WTC11 (cell line): ENCODE measurements at regions not wholly inside any gene's neighbourhood (a gene's known extent, or its start where the extent isn't known, plus 50 kb on each side); places are given as distances from the start of the nearest gene placed in this dataset.
"Not testable (repeated sequence)": the region's sequence is repeated elsewhere in the genome, so short reads cannot be mapped to it uniquely, and the experiment has no call there.

ENCODE experiments used
- ATAC-seq: fragments of 200-7000 bp; cut with Tn5 transposase; 2 replicates; pipeline ENCODE4 v1.10.0; 2021; ENCODE audit warnings: mild to moderate bottlenecking, moderate library complexity
- CTCF ChIA-PET: fragments of 300-600 bp; sonication (Branson Sonifier 250); formaldehyde crosslinking; loops from one replicate; lab custom pipeline; 2021; ENCODE audit warnings: antibody characterized with exemption; lab: Charles Lee
- POLR2A ChIA-PET: fragments of 350-600 bp; sonication (Branson Sonifier 250); formaldehyde crosslinking; loops from one replicate; lab custom pipeline; 2021; ENCODE audit warnings: antibody characterized with exemption; lab: Charles Lee
- DNase-seq: peaks from one replicate; pipeline ENCODE4 v3.0.0; 2021; ENCODE audit warnings: low spot score
- H3K27ac Mint-ChIP-seq: 2 replicates; pipeline ENCODE4 v1.8.0; 2021; ENCODE audit warnings: mixed read lengths
- H3K27me3 Mint-ChIP-seq: 2 replicates; pipeline ENCODE4 v1.8.0; 2021; ENCODE audit warnings: low read depth, mild to moderate bottlenecking, moderate library complexity, mixed read lengths
- H3K36me3 Mint-ChIP-seq: 2 replicates; pipeline ENCODE4 v1.8.0; 2021; ENCODE audit warnings: mixed read lengths
- H3K4me1 Mint-ChIP-seq: 2 replicates; pipeline ENCODE4 v1.8.0; 2022; ENCODE audit warnings: mixed read lengths
- H3K4me3 Mint-ChIP-seq: 2 replicates; pipeline ENCODE4 v1.8.0; 2021; ENCODE audit warnings: mild to moderate bottlenecking, moderate library complexity, mixed read lengths
- H3K9me3 Mint-ChIP-seq: 2 replicates; pipeline ENCODE4 v1.8.0; 2021; ENCODE audit warnings: mixed read lengths
- ATF1 ChIP-seq: sonication (generic); formaldehyde crosslinking; IDR thresholded peaks from 2 replicates; pipeline ENCODE4 v1.8.1; 2023; ENCODE audit warnings: mild to moderate bottlenecking, moderate library complexity, missing genetic modification reagents
- ATF2 ChIP-seq: sonication (generic); formaldehyde crosslinking; IDR thresholded peaks from 2 replicates; pipeline ENCODE4 v1.8.1; 2022; ENCODE audit warnings: low read depth, missing genetic modification reagents, borderline replicate concordance
- CREM ChIP-seq: sonication (generic); formaldehyde crosslinking; IDR thresholded peaks from 2 replicates; pipeline ENCODE4 v1.8.1; 2022; ENCODE audit warnings: mild to moderate bottlenecking, missing genetic modification reagents, moderate library complexity
- CTCF ChIP-seq: fragments of 200-600 bp; IDR thresholded peaks from 2 replicates; pipeline ENCODE4 v1.8.0; 2022; ENCODE audit warnings: antibody characterized with exemption
- ELF4 ChIP-seq: sonication (generic); formaldehyde crosslinking; IDR thresholded peaks from 2 replicates; pipeline ENCODE4 v1.8.1; 2022; ENCODE audit warnings: low read depth, mild to moderate bottlenecking, moderate library complexity, missing genetic modification reagents
- HMGA2 ChIP-seq: fragments of 250-450 bp; sonication (Bioruptor Pico); IDR thresholded peaks from 2 replicates; pipeline ENCODE4 v1.4.0; 2021; ENCODE audit warnings: mild to moderate bottlenecking, moderate library complexity
- HMGXB4 ChIP-seq: sonication (generic); formaldehyde crosslinking; IDR thresholded peaks from 2 replicates; pipeline ENCODE4 v1.8.1; 2023; ENCODE audit warnings: mild to moderate bottlenecking, moderate library complexity, missing genetic modification reagents
- IRF1 ChIP-seq: sonication (generic); formaldehyde crosslinking; IDR thresholded peaks from 2 replicates; pipeline ENCODE4 v1.8.0; 2023; ENCODE audit warnings: missing genetic modification reagents
- NFATC4 ChIP-seq: fragments of 250-450 bp; sonication (Bioruptor Pico); IDR thresholded peaks from 2 replicates; pipeline ENCODE4 v1.9.0; 2021; ENCODE audit warnings: mild to moderate bottlenecking
- NR2C2 ChIP-seq: sonication (generic); formaldehyde crosslinking; IDR thresholded peaks from 2 replicates; pipeline ENCODE4 v1.8.0; 2022; ENCODE audit warnings: mild to moderate bottlenecking, missing genetic modification reagents
- OVOL2 ChIP-seq: fragments of 250-450 bp; sonication (Bioruptor Pico); IDR thresholded peaks from 2 replicates; pipeline ENCODE4 v1.9.0; 2021; ENCODE audit warnings: mild to moderate bottlenecking, borderline replicate concordance
- SMAD3 ChIP-seq: sonication (generic); formaldehyde crosslinking; IDR thresholded peaks from 2 replicates; pipeline ENCODE4 v1.8.0; 2022; ENCODE audit warnings: missing genetic modification reagents, mild to moderate bottlenecking, borderline replicate concordance
- TCF7 ChIP-seq: sonication (generic); formaldehyde crosslinking; IDR thresholded peaks from 2 replicates; pipeline ENCODE4 v1.8.0; 2022; ENCODE audit warnings: mild to moderate bottlenecking, low read depth, missing genetic modification reagents, moderate library complexity
- TP53 ChIP-seq: sonication (generic); formaldehyde crosslinking; IDR thresholded peaks from 2 replicates; pipeline ENCODE4 v1.8.1; 2023; ENCODE audit warnings: mild to moderate bottlenecking, missing genetic modification reagents
- ZNF138 ChIP-seq: sonication (generic); formaldehyde crosslinking; conservative IDR thresholded peaks from 2 replicates; pipeline ENCODE4 v1.8.1; 2022; ENCODE audit warnings: mild to moderate bottlenecking, moderate library complexity, missing genetic modification reagents
- ZNF396 ChIP-seq: fragments of 250-450 bp; sonication (Bioruptor Pico); IDR thresholded peaks from 2 replicates; pipeline ENCODE4 v1.8.0; 2021; ENCODE audit warnings: mild to moderate bottlenecking, moderate library complexity, borderline replicate concordance
- ZSCAN18 ChIP-seq: fragments of 250-450 bp; sonication (Bioruptor Pico); IDR thresholded peaks from 2 replicates; pipeline ENCODE4 v2.1.2; 2022; ENCODE audit warnings: mild to moderate bottlenecking, moderate library complexity

- H3K4me1 Mint-ChIP-seq, H3K27me3 Mint-ChIP-seq, DNase-seq, H3K36me3 Mint-ChIP-seq, H3K4me3 Mint-ChIP-seq, ATAC-seq, H3K27ac Mint-ChIP-seq, POLR2A ChIA-PET, CTCF ChIA-PET: not testable (repeated sequence)
- H3K9me3 Mint-ChIP-seq: peaks cover 10% of the 10 kb centered on the region
- TF ChIP-seq HMGA2 (CRISPR knock-in tag): peak; percentile 91
These were observed 1767.7 kb upstream of the ACO1 start for GRCh38 chr9:30616782-30617181.

- H3K4me3 Mint-ChIP-seq: no peak overlapping the region
- no peak for TF ChIP-seq TP53
- no peak for TF ChIP-seq NR2C2
- no peak for TF ChIP-seq ZSCAN18 (CRISPR knock-in tag)
- TF ChIP-seq SMAD3: no peak
- no peak for TF ChIP-seq ZNF138
- TF ChIP-seq OVOL2: no peak
- no peak for TF ChIP-seq HMGXB4 (CRISPR knock-in tag)
- no peak; the same call in none of the 2 replicates for TF ChIP-seq HMGA2 (CRISPR knock-in tag)
- no peak for TF ChIP-seq ELF4 (CRISPR knock-in tag)
- no peak for TF ChIP-seq ATF1
- TF ChIP-seq ZNF396 (CRISPR knock-in tag): no peak
- no peak for TF ChIP-seq CTCF
- TF ChIP-seq CREM (CRISPR knock-in tag): no peak
- TF ChIP-seq NFATC4: no peak
- no peak for TF ChIP-seq TCF7 (CRISPR knock-in tag)
- no peak for TF ChIP-seq ATF2 (CRISPR knock-in tag)
- no peak for TF ChIP-seq IRF1 (CRISPR knock-in tag)
- peaks cover 2% of the 10 kb centered on the region for H3K9me3 Mint-ChIP-seq
- POLR2A ChIA-PET: no interaction called here
- H3K27me3 Mint-ChIP-seq: no peaks in the 10 kb centered on the region
- DNase-seq: no peak
- CTCF ChIA-PET: no interaction called here
- no peaks in the 10 kb centered on the region for H3K4me1 Mint-ChIP-seq
- H3K36me3 Mint-ChIP-seq: no peaks in the 10 kb centered on the region
- no peak overlapping the region for H3K27ac Mint-ChIP-seq
- ATAC-seq: no peak
These were observed 1761.9 kb upstream of the ACO1 start for GRCh38 chr9:30622561-30622960.
